H1 (cell line): ENCODE measurements at regions not wholly inside any gene's neighbourhood (a gene's known extent, or its start where the extent isn't known, plus 50 kb on each side); places are given as distances from the start of the nearest gene placed in this dataset.

Experiments used
- CTCF ChIA-PET: fragments of 300-600 bp; sonication (Branson Sonifier 250); formaldehyde crosslinking; loops from one replicate; lab custom pipeline; 2021; ENCODE audit not compliant: partially characterized antibody; lab: Charles Lee
- POLR2A ChIA-PET: fragments of 300-600 bp; sonication (Branson Sonifier 250); formaldehyde crosslinking; loops from one replicate; lab custom pipeline; 2021; ENCODE audit warnings: inconsistent platforms; ENCODE audit not compliant: partially characterized antibody; lab: Charles Lee
- DNase-seq, 2 experiments: peaks; one replicate each; pipeline versions ENCODE4 v3.0.0 to v3.0.0-alpha.2; 2010 to 2022; ENCODE audit warnings: low spot score in 2 of 2, low read depth in 1 of 2, mixed read lengths in 1 of 2
- FAIRE-seq: peaks from 2 replicates; lab custom pipeline; 2011; peaks lifted over from hg19 to GRCh38; lab: Jason Lieb, UNC
- H2AFZ ChIP-seq: 2 replicates; pipeline ENCODE4 v1.8.1; 2012; ENCODE audit warnings: low read length, inconsistent platforms
- H2AK5ac ChIP-seq: 2 replicates; pipeline ENCODE4 v1.6.1; 2013; ENCODE audit warnings: low read depth, low read length
- H2BK120ac ChIP-seq: replicated peaks from 2 replicates; pipeline ENCODE3; 2013; ENCODE audit warnings: low read depth, low read length, inconsistent platforms
- H2BK12ac ChIP-seq: 2 replicates; pipeline ENCODE4 v1.6.1; 2013; ENCODE audit warnings: low read depth, low read length
- H2BK15ac ChIP-seq: 2 replicates; pipeline ENCODE4 v1.6.1; 2013; ENCODE audit warnings: low read length
- H2BK20ac ChIP-seq: 2 replicates; pipeline ENCODE4 v1.6.1; 2013; ENCODE audit warnings: low read length
- H2BK5ac ChIP-seq: 2 replicates; pipeline ENCODE4 v1.6.1; 2013; ENCODE audit warnings: low read depth, low read length
- H3K14ac ChIP-seq: 2 replicates; pipeline ENCODE4 v1.6.1; 2013; ENCODE audit warnings: inconsistent platforms; ENCODE audit not compliant: insufficient read length
- H3K18ac ChIP-seq: 2 replicates; pipeline ENCODE4 v1.6.1; 2013; ENCODE audit warnings: low read length; ENCODE audit errors: extremely low read depth
- H3K23ac ChIP-seq: 2 replicates; pipeline ENCODE4 v1.6.1; 2013; ENCODE audit warnings: inconsistent platforms; ENCODE audit not compliant: insufficient read length
- H3K23me2 ChIP-seq: 2 replicates; pipeline ENCODE4 v1.6.1; 2013; ENCODE audit warnings: low read depth, low read length
- H3K27ac ChIP-seq: 2 replicates; pipeline ENCODE4 v1.6.1; 2011; ENCODE audit warnings: low read depth, low read length, inconsistent platforms
- H3K27me3 ChIP-seq, 4 experiments: replicated peaks in 1 of 4; 1 replicate in 1 of 4; 2 replicates in 3 of 4; pipeline versions ENCODE4 v1.6.1 to v1.8.1; 2011 to 2013; ENCODE audit warnings: low read length in 3 of 4, mild to moderate bottlenecking in 3 of 4, inconsistent platforms in 2 of 4, mixed read lengths in 2 of 4, moderate library complexity in 1 of 4; ENCODE audit not compliant: control insufficient read depth in 3 of 4, insufficient read depth in 3 of 4; ENCODE audit errors: extremely low read depth in 1 of 4
- H3K36me3 ChIP-seq, 4 experiments: 2 replicates each; pipeline versions ENCODE4 v1.6.1 to v1.8.1; 2011 to 2013; ENCODE audit warnings: mild to moderate bottlenecking in 4 of 4, low read length in 3 of 4, moderate library complexity in 2 of 4, control low read depth in 1 of 4, inconsistent platforms in 1 of 4; ENCODE audit not compliant: insufficient read depth in 4 of 4, control insufficient read depth in 2 of 4
- H3K4ac ChIP-seq: replicated peaks from 2 replicates; pipeline ENCODE3; 2013; ENCODE audit warnings: low read length, low read depth, mixed read lengths, inconsistent platforms; ENCODE audit not compliant: insufficient read length
- H3K4me1 ChIP-seq, 4 experiments: replicated peaks in 1 of 4; 1 replicate in 1 of 4; 2 replicates in 3 of 4; pipeline versions ENCODE4 v1.6.1 to v1.8.1; 2011 to 2013; ENCODE audit warnings: low read length in 3 of 4, inconsistent platforms in 2 of 4, mixed read lengths in 1 of 4; ENCODE audit not compliant: insufficient read depth in 4 of 4, control insufficient read depth in 3 of 4
- H3K4me2 ChIP-seq, 2 experiments: 2 replicates each; pipeline versions ENCODE4 v1.6.1 to v1.8.1; 2011 to 2013; ENCODE audit warnings: low read depth in 2 of 2, low read length in 2 of 2, control low read depth in 1 of 2, inconsistent platforms in 1 of 2, mild to moderate bottlenecking in 1 of 2; ENCODE audit not compliant: insufficient read depth in 1 of 2
- H3K4me3 ChIP-seq, 4 experiments: fragments of 200-600, 300-600 bp in 1 of 4; sonication (generic), shearing (Covaris generic), sonication (Bioruptor Twin) in 1 of 4; 2 replicates each; pipeline versions ENCODE4 v1.5.1 to v1.8.1; 2011 to 2016; ENCODE audit warnings: low read length in 4 of 4, low read depth in 3 of 4, control low read depth in 2 of 4, inconsistent platforms in 2 of 4, mild to moderate bottlenecking in 2 of 4, mixed read lengths in 1 of 4, moderate library complexity in 1 of 4; ENCODE audit not compliant: insufficient read depth in 2 of 4; ENCODE audit errors: extremely low read depth in 1 of 4
- H3K56ac ChIP-seq: replicated peaks from 2 replicates; pipeline ENCODE3; 2013; ENCODE audit warnings: low read depth, mild to moderate bottlenecking, mixed read lengths, low read length, inconsistent platforms; ENCODE audit not compliant: insufficient read length
- H3K79me1 ChIP-seq: 2 replicates; pipeline ENCODE4 v1.6.1; 2013; ENCODE audit warnings: low read depth, low read length, control low read depth
- H3K79me2 ChIP-seq, 2 experiments: 2 replicates each; pipeline versions ENCODE4 v1.6.1 to v1.8.1; 2012 to 2013; ENCODE audit warnings: low read length in 2 of 2, mild to moderate bottlenecking in 2 of 2, inconsistent platforms in 1 of 2; ENCODE audit not compliant: insufficient read depth in 2 of 2, control insufficient read depth in 1 of 2
- H3K9ac ChIP-seq, 4 experiments: replicated peaks in 1 of 4; 1 replicate in 1 of 4; 2 replicates in 3 of 4; pipeline versions ENCODE4 v1.6.1 to v1.8.1; 2011 to 2013; ENCODE audit warnings: low read depth in 3 of 4, low read length in 3 of 4, control low read depth in 2 of 4, mild to moderate bottlenecking in 2 of 4, moderate library complexity in 2 of 4, inconsistent platforms in 1 of 4; ENCODE audit errors: extremely low read depth in 1 of 4
- H3K9me3 ChIP-seq, 2 experiments: 2 replicates each; pipeline versions ENCODE4 v1.6.1 to v1.8.1; 2012 to 2013; ENCODE audit warnings: mild to moderate bottlenecking in 2 of 2, moderate library complexity in 2 of 2, control low read depth in 1 of 2, inconsistent platforms in 1 of 2, low read depth in 1 of 2, low read length in 1 of 2, mixed read lengths in 1 of 2; ENCODE audit not compliant: insufficient read depth in 2 of 2
- H4K20me1 ChIP-seq, 2 experiments: replicated peaks in 1 of 2; 2 replicates each; pipeline versions ENCODE3 to v1.8.1; 2011 to 2013; ENCODE audit warnings: inconsistent platforms in 2 of 2, low read length in 2 of 2, mild to moderate bottlenecking in 1 of 2; ENCODE audit not compliant: insufficient read depth in 2 of 2, control insufficient read depth in 1 of 2
- H4K5ac ChIP-seq: 2 replicates; pipeline ENCODE4 v1.6.1; 2013; ENCODE audit warnings: low read length, low read depth, mixed read lengths, inconsistent platforms; ENCODE audit not compliant: insufficient read length
- H4K8ac ChIP-seq: 2 replicates; pipeline ENCODE4 v1.8.0; 2013; ENCODE audit warnings: mild to moderate bottlenecking, moderate library complexity, low read length, inconsistent platforms; ENCODE audit not compliant: insufficient read depth; ENCODE audit errors: extremely low read depth
- H4K91ac ChIP-seq: replicated peaks from 2 replicates; pipeline ENCODE3; 2013; ENCODE audit warnings: low read length, mixed read lengths, inconsistent platforms; ENCODE audit not compliant: insufficient read length
- BACH1 ChIP-seq: IDR thresholded peaks from 2 replicates; pipeline ENCODE4 v1.6.1; 2012; ENCODE audit warnings: low read length, improper control_type of control experiment
- CBX8 ChIP-seq: fragments of 300-800, 300-1000 bp; sonication (generic); IDR thresholded peaks from 2 replicates; pipeline ENCODE4 v1.7.1; 2016; ENCODE audit warnings: low read depth, low read length, borderline replicate concordance
- CTCF ChIP-seq, 3 experiments: IDR thresholded peaks; 1 replicate in 2 of 3; 2 replicates in 1 of 3; pipeline versions ENCODE4 v1.5.1 to v1.6.1; 2011; ENCODE audit warnings: low read length in 3 of 3, mild to moderate bottlenecking in 3 of 3, inconsistent platforms in 2 of 3, low read depth in 1 of 3, moderate library complexity in 1 of 3; ENCODE audit not compliant: insufficient read depth in 1 of 3; ENCODE audit errors: control extremely low read depth in 1 of 3
- GTF2F1 ChIP-seq: IDR thresholded peaks from 2 replicates; pipeline ENCODE4 v1.6.1; 2012; ENCODE audit warnings: low read depth, low read length, improper control_type of control experiment, borderline replicate concordance
- HDAC2 ChIP-seq, 2 experiments: fragments of 300-600 bp in 1 of 2; sonication (generic) in 1 of 2; IDR thresholded peaks; 2 replicates each; pipeline ENCODE4 v1.6.1; 2011 to 2012; ENCODE audit warnings: low read depth in 2 of 2, low read length in 2 of 2, mild to moderate bottlenecking in 2 of 2, moderate library complexity in 2 of 2, borderline replicate concordance in 1 of 2, inconsistent platforms in 1 of 2
- MAX ChIP-seq: IDR thresholded peaks from 2 replicates; pipeline ENCODE4 v1.6.1; 2012; ENCODE audit warnings: inconsistent platforms
- SP1 ChIP-seq: IDR thresholded peaks from 2 replicates; pipeline ENCODE4 v1.6.1; 2011; ENCODE audit warnings: low read depth, low read length
- SP4 ChIP-seq: IDR thresholded peaks from 2 replicates; pipeline ENCODE4 v1.6.1; 2012; ENCODE audit warnings: low read length, inconsistent platforms
- WGBS, 2 experiments: shearing (Covaris generic) in 1 of 2; methylation state at CpG; one replicate each; pipeline versions ENCODE4 v1.1.6 to v1.1.7; 2013 to 2015; ENCODE audit warnings: low lambda C conversion rate in 2 of 2, mixed read lengths in 2 of 2, inconsistent platforms in 1 of 2, low coverage in 1 of 2, missing lambda C conversion rate in 1 of 2; ENCODE audit not compliant: insufficient replicate concordance in 2 of 2, insufficient coverage in 1 of 2, insufficient read length in 1 of 2; ENCODE audit errors: extremely low coverage in 1 of 2, missing lambda C conversion rate in 1 of 2; 5-methylcytosine and 5-hydroxymethylcytosine counted together

DNA sequence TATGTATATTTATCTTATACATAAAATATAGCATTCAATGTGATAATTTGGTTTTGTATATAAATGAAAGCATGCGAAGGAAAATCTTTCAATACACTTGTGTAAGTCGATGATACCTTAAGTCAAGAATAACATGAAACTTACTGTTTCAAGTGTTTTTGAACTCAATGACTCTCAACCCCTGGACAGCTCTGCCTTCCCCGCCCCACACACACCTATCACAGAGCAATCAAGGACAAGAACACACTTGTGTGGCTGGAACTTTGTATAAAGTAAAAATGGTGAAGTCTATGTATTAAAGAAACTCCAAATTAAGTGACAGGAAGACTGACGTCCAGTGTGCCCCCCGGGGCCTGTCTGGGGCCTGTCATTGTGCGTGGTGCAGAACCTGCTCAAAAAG is 478.6 kb upstream of the AKR1E2 start:
- Histone ChIP-seq H3K4me3 (no peak overlapping the region), H2BK120ac (no peak overlapping the region)
- no peak for TF ChIP-seq GTF2F1
- TF ChIP-seq HDAC2 (IDR thresholded peaks at IDR 0.05; ENCODE audit: borderline replicate concordance in 1 of 2, low read depth in 2 of 2, low read length in 2 of 2) = no peak
- TF ChIP-seq MAX = no peak
- TF ChIP-seq SP4 = no peak
- no peak for TF ChIP-seq SP1
- TF ChIP-seq CTCF (IDR thresholded peaks at IDR 0.05; ENCODE audit: control extremely low read depth in 1 of 3, insufficient read depth in 1 of 3, low read depth in 1 of 3, low read length in 3 of 3) = no peak
- no peak for TF ChIP-seq BACH1
- no peak for TF ChIP-seq CBX8
- TF ChIP-seq, all 59 proteins: peak for 0
- CTCF ChIA-PET = no interaction called here
- FAIRE-seq (no peak), DNase-seq (no peak)
- Histone ChIP-seq H4K91ac (no peak overlapping the region), H3K23me2 (no peaks in the 10 kb centered on the region), H3K79me2 (no peaks in the 10 kb centered on the region), H3K79me1 (no peaks in the 10 kb centered on the region), H2BK12ac (no peak overlapping the region), H3K4ac (no peak overlapping the region), H3K4me2 (no peak overlapping the region), H3K27me3 (no peaks in the 10 kb centered on the region), H3K23ac (no peak overlapping the region), H2BK20ac (no peak overlapping the region), H3K36me3 (no peaks in the 10 kb centered on the region), H3K27ac (no peak overlapping the region), H3K14ac (no peak overlapping the region), H2AFZ (no peak overlapping the region), H4K8ac (no peak overlapping the region), H4K5ac (no peak overlapping the region), H4K20me1 (no peaks in the 10 kb centered on the region), H3K56ac (no peak overlapping the region), H3K9me3 (no peaks in the 10 kb centered on the region), H3K4me1 (peaks cover 0 to 4% (median 1%) of the 10 kb centered on the region in 4 experiments; a peak in 2 of 7 replicates), H3K18ac (no peak overlapping the region), H2BK15ac (no peak overlapping the region), H3K9ac (no peak overlapping the region), H2AK5ac (no peak overlapping the region), H2BK5ac (no peak overlapping the region)
- WGBS, 2 experiments = 95% methylated on average over 6 of the region's 6 CpGs; no CpG with 5 or more reads in 1 of the 2 experiments
- POLR2A ChIA-PET = no interaction called here
